ENCODE measurements at regions not wholly inside any gene's neighbourhood (a gene's known extent, or its start where the extent isn't known, plus 50 kb on each side); places are given as distances from the start of the nearest gene placed in this dataset.

- CTCF ChIA-PET = no interaction called here
Observed at GRCh38 chr3:94398036-94398435, 335.2 kb downstream of the NSUN3 start.

GRCh38 chr3:94401466-94401865 is 338.6 kb downstream of the NSUN3 start:
- ChIA-PET CTCF (no interaction called here), POLR2A (ENCODE audit: unreplicated experiment) (no interaction called here)
- TF ChIP-seq EZH2phosphoT487 (IDR thresholded peaks at IDR 0.05; ENCODE audit: borderline replicate concordance, low read length) (no peak), CTCF (conservative IDR thresholded peaks at IDR 0.05; ENCODE audit: low read depth, low read length) (no peak), EZH2 (IDR thresholded peaks at IDR 0.05; ENCODE audit: low read length, unreplicated experiment) (no peak)
- Histone ChIP-seq H3K36me3 (ENCODE audit: low read depth, low read length) (no peaks in the 10 kb centered on the region), H3K9ac (ENCODE audit: low read length) (no peak overlapping the region), H3K27ac (ENCODE audit: low read length) (no peak overlapping the region), H3K27me3 (ENCODE audit: low read length) (no peaks in the 10 kb centered on the region), H3K9me3 (ENCODE audit: low read length) (no peaks in the 10 kb centered on the region), H3K4me2 (ENCODE audit: low read length) (no peak overlapping the region), H3F3A (ENCODE audit: low read length, unreplicated experiment) (no peaks in the 10 kb centered on the region), H3K9me2 (replicated peaks; ENCODE audit: low read length) (0 out of 2 replicates have a peak, but pooled peaks cover 5% of the 10 kb centered on the region), H3K79me2 (ENCODE audit: low read length) (no peaks in the 10 kb centered on the region), H4K20me1 (ENCODE audit: low read length) (no peaks in the 10 kb centered on the region), H3K4me1 (ENCODE audit: insufficient read depth, low read length) (no peaks in the 10 kb centered on the region), H3K4me3 (ENCODE audit: low read length) (no peak overlapping the region), H2AFZ (ENCODE audit: low read length) (no peak overlapping the region)
- no peak for DNase-seq
- no TSS peak for BruUV-seq (replicated peaks)
- ATAC-seq = no peak
- intact Hi-C loops (cut with micrococcal nuclease) = no loop called here

More at GRCh38 chr3:94398036-94398435, 335.2 kb downstream of the NSUN3 start:
- POLR2A ChIA-PET (ENCODE audit: unreplicated experiment) = no interaction called here
- H3K27me3 ChIP-seq (ENCODE audit: low read length) = no peaks in the 10 kb centered on the region
- H3F3A ChIP-seq (ENCODE audit: low read length, unreplicated experiment) = no peaks in the 10 kb centered on the region
- no peaks in the 10 kb centered on the region for H3K79me2 ChIP-seq (ENCODE audit: low read length)
- no TSS peak for BruUV-seq (replicated peaks)
- H3K4me2 ChIP-seq (ENCODE audit: low read length) = no peak overlapping the region
- H3K27ac ChIP-seq (ENCODE audit: low read length) = no peak overlapping the region
- H3K9ac ChIP-seq (ENCODE audit: low read length) = no peak overlapping the region
- DNase-seq (no peak), ATAC-seq (no peak)
- TF ChIP-seq EZH2phosphoT487 (IDR thresholded peaks at IDR 0.05; ENCODE audit: borderline replicate concordance, low read length) (no peak), EZH2 (IDR thresholded peaks at IDR 0.05; ENCODE audit: low read length, unreplicated experiment) (no peak), CTCF (conservative IDR thresholded peaks at IDR 0.05; ENCODE audit: low read depth, low read length) (no peak)
- H3K4me3 ChIP-seq (ENCODE audit: low read length) = no peak overlapping the region
- H3K36me3 ChIP-seq (ENCODE audit: low read depth, low read length) = no peaks in the 10 kb centered on the region
- H3K4me1 ChIP-seq (ENCODE audit: insufficient read depth, low read length) = no peaks in the 10 kb centered on the region
- H2AFZ ChIP-seq (ENCODE audit: low read length) = no peak overlapping the region
- intact Hi-C loops (cut with micrococcal nuclease) = no loop called here
- no peaks in the 10 kb centered on the region for H4K20me1 ChIP-seq (ENCODE audit: low read length)
- no peaks in the 10 kb centered on the region for H3K9me3 ChIP-seq (ENCODE audit: low read length)
- 0 out of 2 replicates have a peak, but pooled peaks cover 3% of the 10 kb centered on the region for H3K9me2 ChIP-seq (replicated peaks; ENCODE audit: low read length)

GRCh38 chr3:94402126-94402525 is 339.3 kb downstream of the NSUN3 start:
- 0 out of 2 replicates have a peak, but pooled peaks cover 5% of the 10 kb centered on the region for H3K9me2 ChIP-seq (replicated peaks; ENCODE audit: low read length)
- no peaks in the 10 kb centered on the region for H3F3A ChIP-seq (ENCODE audit: low read length, unreplicated experiment)
- H4K20me1 ChIP-seq (ENCODE audit: low read length) = no peaks in the 10 kb centered on the region
- POLR2A ChIA-PET (ENCODE audit: unreplicated experiment) = no interaction called here
- TF ChIP-seq CTCF (conservative IDR thresholded peaks at IDR 0.05; ENCODE audit: low read depth, low read length) = no peak
- no peak for TF ChIP-seq EZH2phosphoT487 (IDR thresholded peaks at IDR 0.05; ENCODE audit: borderline replicate concordance, low read length)
- no peak for TF ChIP-seq EZH2 (IDR thresholded peaks at IDR 0.05; ENCODE audit: low read length, unreplicated experiment)
- no peak overlapping the region for H3K4me2 ChIP-seq (ENCODE audit: low read length)
- no peak overlapping the region for H2AFZ ChIP-seq (ENCODE audit: low read length)
- no peak overlapping the region for H3K4me3 ChIP-seq (ENCODE audit: low read length)
- H3K9ac ChIP-seq (ENCODE audit: low read length) = no peak overlapping the region
- no peaks in the 10 kb centered on the region for H3K36me3 ChIP-seq (ENCODE audit: low read depth, low read length)
- no TSS peak for BruUV-seq (replicated peaks)
- intact Hi-C loops (cut with micrococcal nuclease) = no loop called here
- no peak overlapping the region for H3K27ac ChIP-seq (ENCODE audit: low read length)
- no peaks in the 10 kb centered on the region for H3K4me1 ChIP-seq (ENCODE audit: insufficient read depth, low read length)
- no peaks in the 10 kb centered on the region for H3K9me3 ChIP-seq (ENCODE audit: low read length)
- no peak for DNase-seq
- H3K79me2 ChIP-seq (ENCODE audit: low read length) = no peaks in the 10 kb centered on the region
- no peak for ATAC-seq
- CTCF ChIA-PET = no interaction called here
- no peaks in the 10 kb centered on the region for H3K27me3 ChIP-seq (ENCODE audit: low read length)

Measured in PC-3 (cell line).